ENCODE measurements at regions not wholly inside any gene's neighbourhood (a gene's known extent, or its start where the extent isn't known, plus 50 kb on each side); places are given as distances from the start of the nearest gene placed in this dataset.
A peak's percentile ranks its signal among the peaks of the same experiment; 100 is the strongest.

DNA sequence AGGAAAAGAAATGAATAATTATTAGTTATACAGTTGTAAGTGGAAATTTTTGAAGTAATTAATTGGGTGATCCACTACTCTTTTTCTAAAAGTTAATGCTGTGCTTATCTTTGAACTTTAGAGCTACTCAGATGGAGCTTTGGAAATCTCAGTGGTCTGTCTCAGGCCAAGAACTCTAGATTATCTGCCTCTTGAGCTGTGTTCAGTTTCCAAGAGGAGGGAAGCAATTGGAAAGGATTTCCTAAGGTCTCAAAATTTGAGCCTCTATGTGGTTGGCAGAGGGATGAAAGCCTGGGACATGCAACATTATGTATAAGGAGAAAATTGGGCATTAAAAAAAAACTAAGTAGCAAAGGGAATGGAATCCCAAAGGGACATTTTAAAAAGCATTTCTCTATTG is 334.0 kb upstream of the PRICKLE1 start:
- H3K9me3 ChIP-seq (ENCODE audit: control insufficient read depth, insufficient read depth, low read depth, low read length), result no peaks in the 10 kb centered on the region
- CTCF ChIA-PET, result interaction anchor here (0.6 to 1.5 kb wide), 6 partner anchors 14 to 1455 kb away, joined by 3 to 4 read pairs (median 3); no protein-coding TSS in a partner anchor
- H3K4me3 ChIP-seq (ENCODE audit: low read depth, low read length), result no peak overlapping the region
- H3K27ac ChIP-seq (ENCODE audit: extremely low read depth, low read depth, low read length), result 0 out of 2 replicates have a peak overlapping the region, but pooled peaks have one; percentile 67
- H3K4me1 ChIP-seq (ENCODE audit: control insufficient read depth, insufficient read depth, low read length), result peaks cover 25% of the 10 kb centered on the region
- TF ChIP-seq, protein P1, sequence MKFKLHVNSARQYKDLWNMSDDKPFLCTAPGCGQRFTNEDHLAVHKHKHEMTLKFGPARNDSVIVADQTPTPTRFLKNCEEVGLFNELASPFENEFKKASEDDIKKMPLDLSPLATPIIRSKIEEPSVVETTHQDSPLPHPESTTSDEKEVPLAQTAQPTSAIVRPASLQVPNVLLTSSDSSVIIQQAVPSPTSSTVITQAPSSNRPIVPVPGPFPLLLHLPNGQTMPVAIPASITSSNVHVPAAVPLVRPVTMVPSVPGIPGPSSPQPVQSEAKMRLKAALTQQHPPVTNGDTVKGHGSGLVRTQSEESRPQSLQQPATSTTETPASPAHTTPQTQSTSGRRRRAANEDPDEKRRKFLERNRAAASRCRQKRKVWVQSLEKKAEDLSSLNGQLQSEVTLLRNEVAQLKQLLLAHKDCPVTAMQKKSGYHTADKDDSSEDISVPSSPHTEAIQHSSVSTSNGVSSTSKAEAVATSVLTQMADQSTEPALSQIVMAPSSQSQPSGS (tag by site-specific recombination; IDR thresholded peaks at IDR 0.05; ENCODE audit: low read depth), result no peak
- no peak for TF ChIP-seq ZNF335 (tag by site-specific recombination; conservative IDR thresholded peaks at IDR 0.05)
- no peak for TF ChIP-seq ZNF292 (tag by site-specific recombination; IDR thresholded peaks at IDR 0.05; ENCODE audit: borderline replicate concordance, low read depth)
- TF ChIP-seq ZNF626 (tag by site-specific recombination; IDR thresholded peaks at IDR 0.05), result no peak
- TF ChIP-seq ZNF416 (tag by site-specific recombination; IDR thresholded peaks at IDR 0.05), result no peak
- no peaks in the 10 kb centered on the region for H3K36me3 ChIP-seq (ENCODE audit: control insufficient read depth in 2 of 2, insufficient read depth in 1 of 2, low read length in 2 of 2)
- POLR2A ChIA-PET, result no interaction called here

DNA sequence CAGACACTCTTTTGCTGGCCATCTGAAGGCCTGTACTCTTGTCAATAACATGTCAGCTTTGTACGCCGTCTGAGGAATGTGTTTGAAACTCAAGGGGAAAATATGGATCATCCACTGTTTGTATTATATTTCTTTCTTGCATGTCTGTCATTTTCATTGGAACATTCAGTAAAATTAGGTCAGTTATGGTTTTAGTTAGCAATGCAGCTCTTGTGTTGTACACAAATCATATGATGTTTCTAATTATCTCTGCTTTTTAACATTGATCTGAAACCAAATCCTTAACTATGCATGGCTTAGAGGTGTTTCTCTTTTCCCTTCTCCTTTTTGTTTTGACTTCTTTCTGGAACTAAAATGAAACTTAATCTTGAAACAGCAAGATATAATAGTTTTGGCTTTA is 333.6 kb upstream of the PRICKLE1 start:
- Histone ChIP-seq H3K9me3 (ENCODE audit: control insufficient read depth, insufficient read depth, low read depth, low read length) (no peaks in the 10 kb centered on the region), H3K4me1 (ENCODE audit: control insufficient read depth, insufficient read depth, low read length) (peaks cover 25% of the 10 kb centered on the region), H3K4me3 (ENCODE audit: low read depth, low read length) (no peak overlapping the region), H3K36me3 (ENCODE audit: control insufficient read depth in 2 of 2, insufficient read depth in 1 of 2, low read length in 2 of 2) (no peaks in the 10 kb centered on the region), H3K27ac (ENCODE audit: extremely low read depth, low read depth, low read length) (peak overlapping the region; percentile 67; the same call in 1 of the 2 replicates)
- ChIA-PET POLR2A (no interaction called here), CTCF (interaction anchor here (0.7 to 1.5 kb wide), 5 partner anchors 15 to 1455 kb away, joined by 3 to 4 read pairs (median 3); no protein-coding TSS in a partner anchor)
- TF ChIP-seq, protein P2, sequence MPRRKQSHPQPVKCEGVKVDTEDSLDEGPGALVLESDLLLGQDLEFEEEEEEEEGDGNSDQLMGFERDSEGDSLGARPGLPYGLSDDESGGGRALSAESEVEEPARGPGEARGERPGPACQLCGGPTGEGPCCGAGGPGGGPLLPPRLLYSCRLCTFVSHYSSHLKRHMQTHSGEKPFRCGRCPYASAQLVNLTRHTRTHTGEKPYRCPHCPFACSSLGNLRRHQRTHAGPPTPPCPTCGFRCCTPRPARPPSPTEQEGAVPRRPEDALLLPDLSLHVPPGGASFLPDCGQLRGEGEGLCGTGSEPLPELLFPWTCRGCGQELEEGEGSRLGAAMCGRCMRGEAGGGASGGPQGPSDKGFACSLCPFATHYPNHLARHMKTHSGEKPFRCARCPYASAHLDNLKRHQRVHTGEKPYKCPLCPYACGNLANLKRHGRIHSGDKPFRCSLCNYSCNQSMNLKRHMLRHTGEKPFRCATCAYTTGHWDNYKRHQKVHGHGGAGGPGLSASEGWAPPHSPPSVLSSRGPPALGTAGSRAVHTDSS (tag by site-specific recombination; IDR thresholded peaks at IDR 0.05), result no peak

DNA sequence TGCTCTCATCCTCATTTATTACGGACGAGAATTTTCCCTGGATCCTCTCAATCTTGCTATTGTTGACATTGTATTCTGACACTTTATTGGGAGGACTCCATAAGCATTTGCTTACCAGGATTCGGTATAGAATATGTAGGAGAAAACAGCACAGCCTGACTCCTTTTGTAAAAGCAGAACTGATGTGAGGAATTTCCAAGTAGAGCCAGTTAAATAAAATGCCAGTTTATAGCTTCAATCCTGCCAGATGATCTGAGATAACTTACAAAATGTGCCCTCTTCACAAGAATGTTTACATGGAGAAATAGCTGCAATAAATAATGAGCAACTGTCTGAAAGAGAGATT is 332.9 kb upstream of the PRICKLE1 start:
- Histone ChIP-seq H3K9me3 (ENCODE audit: control insufficient read depth, insufficient read depth, low read depth, low read length) (no peaks in the 10 kb centered on the region), H3K36me3 (ENCODE audit: control insufficient read depth in 2 of 2, insufficient read depth in 1 of 2, low read length in 2 of 2) (no peaks in the 10 kb centered on the region), H3K4me3 (ENCODE audit: low read depth, low read length) (no peak overlapping the region), H3K4me1 (ENCODE audit: control insufficient read depth, insufficient read depth, low read length) (peaks cover 25% of the 10 kb centered on the region), H3K27ac (ENCODE audit: extremely low read depth, low read depth, low read length) (peak overlapping the region; percentile 67)
- POLR2A ChIA-PET, result no interaction called here
- CTCF ChIA-PET, result interaction anchor here (0.7 to 1.5 kb wide), 3 partner anchors 16 to 318 kb away, joined by 3 to 4 read pairs (median 3); no protein-coding TSS in a partner anchor
- TF ChIP-seq ZNF335 (tag by site-specific recombination; conservative IDR thresholded peaks at IDR 0.05) (peak; percentile 35; the same call in 1 of the 2 replicates), ZNF221 (tag by site-specific recombination; IDR thresholded peaks at IDR 0.05; ENCODE audit: borderline replicate concordance) (no peak), ZNF48 (tag by site-specific recombination; IDR thresholded peaks at IDR 0.05) (no peak), WT1 (tag by site-specific recombination; IDR thresholded peaks at IDR 0.05) (peak; percentile 75; the same call in 1 of the 2 replicates), ZNF248 (tag by site-specific recombination; IDR thresholded peaks at IDR 0.05) (no peak), ZBTB17 (tag by site-specific recombination; IDR thresholded peaks at IDR 0.05) (0 out of 2 replicates have a peak, but pooled peaks have one; percentile 2), ZNF510 (tag by site-specific recombination; IDR thresholded peaks at IDR 0.05; ENCODE audit: insufficient replicate concordance) (peak; percentile 22), GLIS2 (tag by site-specific recombination; IDR thresholded peaks at IDR 0.05) (no peak), ZXDB (tag by site-specific recombination; IDR thresholded peaks at IDR 0.05) (0 out of 2 replicates have a peak, but pooled peaks have one; percentile 39), FEZF1 (tag by site-specific recombination; IDR thresholded peaks at IDR 0.05) (peak; percentile 40; the same call in 1 of the 2 replicates), GLIS1 (tag by site-specific recombination; IDR thresholded peaks at IDR 0.05) (peak; percentile 39; the same call in 1 of the 2 replicates), ZFP37 (tag by site-specific recombination; IDR thresholded peaks at IDR 0.05) (no peak)
- TF ChIP-seq, protein P3, sequence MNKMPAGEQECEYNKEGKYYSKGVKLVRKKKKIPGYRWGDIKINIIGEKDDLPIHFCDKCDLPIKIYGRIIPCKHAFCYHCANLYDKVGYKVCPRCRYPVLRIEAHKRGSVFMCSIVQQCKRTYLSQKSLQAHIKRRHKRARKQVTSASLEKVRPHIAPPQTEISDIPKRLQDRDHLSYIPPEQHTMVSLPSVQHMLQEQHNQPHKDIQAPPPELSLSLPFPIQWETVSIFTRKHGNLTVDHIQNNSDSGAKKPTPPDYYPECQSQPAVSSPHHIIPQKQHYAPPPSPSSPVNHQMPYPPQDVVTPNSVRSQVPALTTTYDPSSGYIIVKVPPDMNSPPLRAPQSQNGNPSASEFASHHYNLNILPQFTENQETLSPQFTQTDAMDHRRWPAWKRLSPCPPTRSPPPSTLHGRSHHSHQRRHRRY (tag by site-specific recombination; IDR thresholded peaks at IDR 0.05), result no peak
- TF ChIP-seq, protein P4, sequence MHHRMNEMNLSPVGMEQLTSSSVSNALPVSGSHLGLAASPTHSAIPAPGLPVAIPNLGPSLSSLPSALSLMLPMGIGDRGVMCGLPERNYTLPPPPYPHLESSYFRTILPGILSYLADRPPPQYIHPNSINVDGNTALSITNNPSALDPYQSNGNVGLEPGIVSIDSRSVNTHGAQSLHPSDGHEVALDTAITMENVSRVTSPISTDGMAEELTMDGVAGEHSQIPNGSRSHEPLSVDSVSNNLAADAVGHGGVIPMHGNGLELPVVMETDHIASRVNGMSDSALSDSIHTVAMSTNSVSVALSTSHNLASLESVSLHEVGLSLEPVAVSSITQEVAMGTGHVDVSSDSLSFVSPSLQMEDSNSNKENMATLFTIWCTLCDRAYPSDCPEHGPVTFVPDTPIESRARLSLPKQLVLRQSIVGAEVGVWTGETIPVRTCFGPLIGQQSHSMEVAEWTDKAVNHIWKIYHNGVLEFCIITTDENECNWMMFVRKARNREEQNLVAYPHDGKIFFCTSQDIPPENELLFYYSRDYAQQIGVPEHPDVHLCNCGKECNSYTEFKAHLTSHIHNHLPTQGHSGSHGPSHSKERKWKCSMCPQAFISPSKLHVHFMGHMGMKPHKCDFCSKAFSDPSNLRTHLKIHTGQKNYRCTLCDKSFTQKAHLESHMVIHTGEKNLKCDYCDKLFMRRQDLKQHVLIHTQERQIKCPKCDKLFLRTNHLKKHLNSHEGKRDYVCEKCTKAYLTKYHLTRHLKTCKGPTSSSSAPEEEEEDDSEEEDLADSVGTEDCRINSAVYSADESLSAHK (tag by site-specific recombination; IDR thresholded peaks at IDR 0.05), result 0 out of 2 replicates have a peak, but pooled peaks have one; percentile 6
- TF ChIP-seq, protein P5, sequence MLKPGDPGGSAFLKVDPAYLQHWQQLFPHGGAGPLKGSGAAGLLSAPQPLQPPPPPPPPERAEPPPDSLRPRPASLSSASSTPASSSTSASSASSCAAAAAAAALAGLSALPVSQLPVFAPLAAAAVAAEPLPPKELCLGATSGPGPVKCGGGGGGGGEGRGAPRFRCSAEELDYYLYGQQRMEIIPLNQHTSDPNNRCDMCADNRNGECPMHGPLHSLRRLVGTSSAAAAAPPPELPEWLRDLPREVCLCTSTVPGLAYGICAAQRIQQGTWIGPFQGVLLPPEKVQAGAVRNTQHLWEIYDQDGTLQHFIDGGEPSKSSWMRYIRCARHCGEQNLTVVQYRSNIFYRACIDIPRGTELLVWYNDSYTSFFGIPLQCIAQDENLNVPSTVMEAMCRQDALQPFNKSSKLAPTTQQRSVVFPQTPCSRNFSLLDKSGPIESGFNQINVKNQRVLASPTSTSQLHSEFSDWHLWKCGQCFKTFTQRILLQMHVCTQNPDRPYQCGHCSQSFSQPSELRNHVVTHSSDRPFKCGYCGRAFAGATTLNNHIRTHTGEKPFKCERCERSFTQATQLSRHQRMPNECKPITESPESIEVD (tag by site-specific recombination; IDR thresholded peaks at IDR 0.05), result peak; percentile 63
- TF ChIP-seq, protein P6, sequence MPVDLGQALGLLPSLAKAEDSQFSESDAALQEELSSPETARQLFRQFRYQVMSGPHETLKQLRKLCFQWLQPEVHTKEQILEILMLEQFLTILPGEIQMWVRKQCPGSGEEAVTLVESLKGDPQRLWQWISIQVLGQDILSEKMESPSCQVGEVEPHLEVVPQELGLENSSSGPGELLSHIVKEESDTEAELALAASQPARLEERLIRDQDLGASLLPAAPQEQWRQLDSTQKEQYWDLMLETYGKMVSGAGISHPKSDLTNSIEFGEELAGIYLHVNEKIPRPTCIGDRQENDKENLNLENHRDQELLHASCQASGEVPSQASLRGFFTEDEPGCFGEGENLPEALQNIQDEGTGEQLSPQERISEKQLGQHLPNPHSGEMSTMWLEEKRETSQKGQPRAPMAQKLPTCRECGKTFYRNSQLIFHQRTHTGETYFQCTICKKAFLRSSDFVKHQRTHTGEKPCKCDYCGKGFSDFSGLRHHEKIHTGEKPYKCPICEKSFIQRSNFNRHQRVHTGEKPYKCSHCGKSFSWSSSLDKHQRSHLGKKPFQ (tag by site-specific recombination; IDR thresholded peaks at IDR 0.05), result 0 out of 2 replicates have a peak, but pooled peaks have one; percentile 1
